ENCODE measurements at regions not wholly inside any gene's neighbourhood (a gene's known extent, or its start where the extent isn't known, plus 50 kb on each side); places are given as distances from the start of the nearest gene placed in this dataset.

DNA sequence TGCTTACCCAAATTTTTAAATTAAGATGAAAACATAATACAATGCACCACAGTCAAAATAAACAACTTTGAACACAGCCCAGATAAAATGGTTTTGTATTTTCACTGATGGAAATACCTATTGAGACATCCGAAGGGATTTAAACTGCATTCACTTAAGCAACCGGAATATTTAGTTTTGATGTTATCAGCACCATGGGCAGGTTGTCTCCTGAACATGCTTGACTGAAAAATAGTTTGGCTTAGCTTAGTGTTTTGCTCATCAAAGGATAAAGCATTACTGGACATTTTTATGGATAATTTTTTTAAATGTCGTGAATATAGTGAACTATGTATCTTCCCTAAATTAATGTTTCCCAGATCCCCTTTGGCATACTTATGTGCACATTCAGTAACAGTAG, 177.5 kb downstream of the GJA1 start:
- TF ChIP-seq GATA2 (CRISPR knock-in tag; IDR thresholded peaks at IDR 0.05) (no peak), MAFK (IDR thresholded peaks at IDR 0.05; ENCODE audit: low read length) (no peak), PCBP1 (IDR thresholded peaks at IDR 0.05; ENCODE audit: low read depth, low read length, poor library complexity, severe bottlenecking) (no peak), CBFB (CRISPR knock-in tag; IDR thresholded peaks at IDR 0.05) (no peak), ATF7 (IDR thresholded peaks at IDR 0.05) (no peak), NRF1 (conservative IDR thresholded peaks at IDR 0.05 in 1 of 2, IDR thresholded peaks at IDR 0.05 in 1 of 2) (no peak), EP300 (IDR thresholded peaks at IDR 0.05; ENCODE audit: low read length) (no peak), BMI1 (IDR thresholded peaks at IDR 0.05; ENCODE audit: low read length) (no peak), BRCA1 (IDR thresholded peaks at IDR 0.05) (no peak), BRCA1 (CRISPR knock-in tag; IDR thresholded peaks at IDR 0.05) (no peak), NR2C1 (IDR thresholded peaks at IDR 0.05) (no peak), NR2C1 (tag; IDR thresholded peaks at IDR 0.05) (no peak), ZNF561 (CRISPR knock-in tag; conservative IDR thresholded peaks at IDR 0.05) (no peak)
- TF ChIP-seq, protein P1, sequence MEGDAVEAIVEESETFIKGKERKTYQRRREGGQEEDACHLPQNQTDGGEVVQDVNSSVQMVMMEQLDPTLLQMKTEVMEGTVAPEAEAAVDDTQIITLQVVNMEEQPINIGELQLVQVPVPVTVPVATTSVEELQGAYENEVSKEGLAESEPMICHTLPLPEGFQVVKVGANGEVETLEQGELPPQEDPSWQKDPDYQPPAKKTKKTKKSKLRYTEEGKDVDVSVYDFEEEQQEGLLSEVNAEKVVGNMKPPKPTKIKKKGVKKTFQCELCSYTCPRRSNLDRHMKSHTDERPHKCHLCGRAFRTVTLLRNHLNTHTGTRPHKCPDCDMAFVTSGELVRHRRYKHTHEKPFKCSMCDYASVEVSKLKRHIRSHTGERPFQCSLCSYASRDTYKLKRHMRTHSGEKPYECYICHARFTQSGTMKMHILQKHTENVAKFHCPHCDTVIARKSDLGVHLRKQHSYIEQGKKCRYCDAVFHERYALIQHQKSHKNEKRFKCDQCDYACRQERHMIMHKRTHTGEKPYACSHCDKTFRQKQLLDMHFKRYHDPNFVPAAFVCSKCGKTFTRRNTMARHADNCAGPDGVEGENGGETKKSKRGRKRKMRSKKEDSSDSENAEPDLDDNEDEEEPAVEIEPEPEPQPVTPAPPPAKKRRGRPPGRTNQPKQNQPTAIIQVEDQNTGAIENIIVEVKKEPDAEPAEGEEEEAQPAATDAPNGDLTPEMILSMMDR (IDR thresholded peaks at IDR 0.05 in 2 of 3, conservative IDR thresholded peaks at IDR 0.05 in 1 of 3; ENCODE audit: insufficient read depth in 2 of 3, low read depth in 1 of 3, low read length in 3 of 3): no peak
- TF ChIP-seq, protein P2, sequence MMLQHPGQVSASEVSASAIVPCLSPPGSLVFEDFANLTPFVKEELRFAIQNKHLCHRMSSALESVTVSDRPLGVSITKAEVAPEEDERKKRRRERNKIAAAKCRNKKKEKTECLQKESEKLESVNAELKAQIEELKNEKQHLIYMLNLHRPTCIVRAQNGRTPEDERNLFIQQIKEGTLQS (IDR thresholded peaks at IDR 0.05): no peak
- TF ChIP-seq, protein P2 (CRISPR knock-in tag; conservative IDR thresholded peaks at IDR 0.05): no peak
- TF ChIP-seq, protein P3, sequence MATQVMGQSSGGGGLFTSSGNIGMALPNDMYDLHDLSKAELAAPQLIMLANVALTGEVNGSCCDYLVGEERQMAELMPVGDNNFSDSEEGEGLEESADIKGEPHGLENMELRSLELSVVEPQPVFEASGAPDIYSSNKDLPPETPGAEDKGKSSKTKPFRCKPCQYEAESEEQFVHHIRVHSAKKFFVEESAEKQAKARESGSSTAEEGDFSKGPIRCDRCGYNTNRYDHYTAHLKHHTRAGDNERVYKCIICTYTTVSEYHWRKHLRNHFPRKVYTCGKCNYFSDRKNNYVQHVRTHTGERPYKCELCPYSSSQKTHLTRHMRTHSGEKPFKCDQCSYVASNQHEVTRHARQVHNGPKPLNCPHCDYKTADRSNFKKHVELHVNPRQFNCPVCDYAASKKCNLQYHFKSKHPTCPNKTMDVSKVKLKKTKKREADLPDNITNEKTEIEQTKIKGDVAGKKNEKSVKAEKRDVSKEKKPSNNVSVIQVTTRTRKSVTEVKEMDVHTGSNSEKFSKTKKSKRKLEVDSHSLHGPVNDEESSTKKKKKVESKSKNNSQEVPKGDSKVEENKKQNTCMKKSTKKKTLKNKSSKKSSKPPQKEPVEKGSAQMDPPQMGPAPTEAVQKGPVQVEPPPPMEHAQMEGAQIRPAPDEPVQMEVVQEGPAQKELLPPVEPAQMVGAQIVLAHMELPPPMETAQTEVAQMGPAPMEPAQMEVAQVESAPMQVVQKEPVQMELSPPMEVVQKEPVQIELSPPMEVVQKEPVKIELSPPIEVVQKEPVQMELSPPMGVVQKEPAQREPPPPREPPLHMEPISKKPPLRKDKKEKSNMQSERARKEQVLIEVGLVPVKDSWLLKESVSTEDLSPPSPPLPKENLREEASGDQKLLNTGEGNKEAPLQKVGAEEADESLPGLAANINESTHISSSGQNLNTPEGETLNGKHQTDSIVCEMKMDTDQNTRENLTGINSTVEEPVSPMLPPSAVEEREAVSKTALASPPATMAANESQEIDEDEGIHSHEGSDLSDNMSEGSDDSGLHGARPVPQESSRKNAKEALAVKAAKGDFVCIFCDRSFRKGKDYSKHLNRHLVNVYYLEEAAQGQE (IDR thresholded peaks at IDR 0.05; ENCODE audit: borderline replicate concordance): no peak
- TF ChIP-seq, protein P3 (CRISPR knock-in tag; IDR thresholded peaks at IDR 0.05; ENCODE audit: low read depth): no peak

Data from K562 (cell line).